NCI-H1694 (cell line): ENCODE measurements at regions not wholly inside any gene's neighbourhood (a gene's known extent, or its start where the extent isn't known, plus 50 kb on each side); places are given as distances from the start of the nearest gene placed in this dataset.
"Not testable (repeated sequence)": the region's sequence is repeated elsewhere in the genome, so short reads cannot be mapped to it uniquely, and the experiment has no call there.

Source experiments
- DNase-seq: peaks from one replicate; lab custom pipeline; 2025; lab: John Stamatoyannopoulos, UW

DNA sequence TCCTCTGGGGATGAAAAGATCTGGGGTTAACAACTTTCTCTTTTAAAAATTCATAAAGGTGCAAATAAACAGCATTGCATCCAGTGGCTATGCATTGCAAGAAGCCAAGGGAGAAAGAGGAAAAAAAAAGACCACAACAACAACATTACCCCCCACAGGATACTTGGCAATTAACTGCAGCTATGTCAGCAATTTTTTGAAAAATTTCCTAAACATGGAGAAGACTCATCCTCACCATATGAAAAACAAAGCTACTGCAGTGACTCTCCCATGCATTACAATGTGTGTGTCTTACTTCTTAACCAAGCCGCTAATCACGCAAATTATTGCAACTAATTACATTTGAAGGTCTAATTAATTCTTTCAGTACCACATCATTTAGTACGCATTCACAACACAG is 309.8 kb upstream of the ZNF507 start:
- no peak for DNase-seq

DNA sequence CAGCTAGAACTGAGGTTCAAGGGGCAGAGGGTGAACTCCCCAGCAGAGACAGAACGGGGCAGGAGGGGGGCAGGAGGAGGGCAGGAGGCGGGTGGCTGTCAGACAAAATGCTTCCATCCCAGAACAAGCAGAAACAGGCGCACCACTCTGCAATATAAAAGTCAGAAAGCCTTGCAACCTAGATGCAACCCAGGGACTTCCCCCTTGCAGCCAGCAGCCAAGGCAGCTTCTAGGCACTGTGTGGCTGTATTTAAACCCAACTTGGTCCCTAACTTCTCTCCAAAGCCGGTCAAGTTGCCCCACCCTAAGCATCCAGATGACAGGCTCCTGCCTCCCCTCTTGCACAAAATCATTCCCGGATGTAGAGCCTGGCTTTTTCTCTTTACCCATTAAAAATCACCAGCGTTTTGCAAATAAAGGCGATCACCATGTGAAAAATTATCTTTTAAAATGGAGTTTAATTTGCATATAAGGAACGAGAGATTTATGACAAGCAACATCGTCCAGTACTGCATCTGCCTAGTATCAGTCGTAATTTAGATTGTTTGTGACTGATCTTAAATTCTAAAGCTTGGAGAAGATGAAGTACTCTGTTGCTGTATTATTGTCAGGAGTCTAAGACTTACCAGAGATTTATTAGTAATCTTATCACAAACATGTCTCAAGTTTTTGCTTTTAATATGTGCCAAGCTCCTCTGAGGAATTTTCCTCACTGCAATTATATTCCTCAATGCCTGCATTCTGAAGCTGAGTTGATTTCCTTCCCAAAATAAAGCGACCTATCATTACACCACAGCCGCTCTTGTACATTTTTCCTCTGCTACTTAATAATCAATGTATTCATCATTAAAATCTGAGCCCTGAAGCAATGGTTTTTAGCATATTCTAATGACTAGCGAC is 307.1 kb upstream of the ZNF507 start:
- DNase-seq = no peak

GRCh38 chr19:32038961-32039360 is 306.4 kb upstream of the ZNF507 start:
- DNase-seq = no peak

- no peak for DNase-seq
These were observed 306.0 kb upstream of the ZNF507 start for GRCh38 chr19:32039440-32039839.

DNA sequence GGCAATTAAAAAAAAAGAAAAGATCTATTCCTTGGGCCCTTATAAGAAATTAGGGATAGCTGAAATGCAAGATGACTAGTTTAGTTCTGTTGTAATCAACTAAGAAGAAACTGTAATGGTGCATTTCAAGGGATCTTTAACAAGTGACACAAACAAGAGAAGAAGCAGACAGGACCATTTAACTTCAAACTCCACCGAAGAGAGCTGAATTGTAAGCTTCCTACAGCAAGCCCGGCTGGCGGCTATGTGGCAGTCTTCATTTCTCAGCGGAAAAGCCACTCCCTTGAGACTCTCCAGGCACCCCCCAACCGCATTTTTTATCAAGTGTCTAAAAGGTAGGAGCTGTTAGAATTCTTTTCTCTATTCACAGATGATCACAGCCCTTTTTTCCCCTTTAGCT is 305.2 kb upstream of the ZNF507 start:
- no peak for DNase-seq

DNA sequence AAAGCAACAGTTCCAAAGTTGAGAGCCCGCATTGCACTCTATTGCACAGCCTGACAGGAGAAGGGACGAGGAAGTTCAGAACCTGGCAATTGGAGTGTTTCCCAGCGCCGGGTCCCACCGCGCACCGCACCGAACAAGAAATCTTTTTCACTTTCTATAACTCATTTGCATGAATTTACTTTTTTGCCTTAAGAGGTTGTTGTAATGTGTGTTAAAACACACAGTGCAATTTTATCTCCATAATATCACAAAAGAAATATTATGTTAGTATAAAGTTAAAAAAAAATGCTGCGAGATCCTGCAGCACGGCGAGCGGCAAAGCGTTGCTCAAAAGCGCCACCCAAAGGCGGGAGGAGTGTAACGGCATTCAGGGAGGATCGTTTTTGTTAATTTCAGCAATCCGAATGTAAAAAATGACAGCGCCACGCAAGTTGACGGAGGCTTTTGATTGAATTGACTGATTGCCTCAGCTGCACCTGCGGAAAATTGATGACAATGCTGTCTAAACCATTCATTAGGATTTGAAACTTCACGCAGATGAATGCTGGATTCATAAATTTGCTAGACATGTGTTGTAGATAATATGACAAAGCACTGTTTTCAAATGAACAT is 303.6 kb upstream of the ZNF507 start:
- DNase-seq = peak; percentile 20

DNA sequence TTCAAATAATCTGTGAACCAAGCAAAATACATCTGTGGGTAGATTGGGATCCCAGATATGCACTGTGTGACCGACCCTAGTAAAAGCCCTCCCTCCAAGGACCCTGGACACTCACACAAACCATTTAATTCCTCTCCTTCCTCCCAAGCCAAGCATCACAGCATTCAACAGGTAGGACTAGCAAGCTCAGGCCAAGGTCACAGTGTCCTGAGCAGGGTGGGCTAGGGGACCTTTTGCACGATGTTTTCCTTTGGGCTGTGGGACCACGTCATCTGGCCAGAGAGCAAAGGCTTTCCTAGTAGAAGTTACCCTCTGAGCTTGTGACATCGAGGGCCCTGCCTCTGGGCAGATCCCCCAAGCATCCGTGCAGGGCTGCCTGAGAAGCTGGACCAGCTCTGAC is 297.6 kb upstream of the ZNF507 start:
- DNase-seq = no peak

DNA sequence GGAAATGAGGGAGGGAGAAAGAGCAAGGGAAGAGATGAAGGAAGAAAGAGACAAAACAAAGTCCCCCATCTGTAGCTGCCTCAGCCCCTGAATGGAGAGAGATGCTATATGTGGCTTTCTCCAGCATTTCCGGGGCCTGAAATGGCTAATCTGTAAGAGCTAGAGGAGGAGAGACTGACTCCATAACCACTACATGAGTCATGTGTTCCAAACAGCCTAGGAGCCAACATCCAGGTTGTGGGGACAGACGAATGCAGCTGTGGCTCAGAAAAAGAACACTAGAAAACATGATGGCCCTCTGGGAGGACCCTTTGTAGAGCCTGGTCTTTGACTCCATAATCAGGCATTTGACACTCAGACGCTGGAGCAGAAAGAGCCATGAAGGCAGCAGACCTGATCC is 292.0 kb upstream of the ZNF507 start:
- no peak for DNase-seq

DNA sequence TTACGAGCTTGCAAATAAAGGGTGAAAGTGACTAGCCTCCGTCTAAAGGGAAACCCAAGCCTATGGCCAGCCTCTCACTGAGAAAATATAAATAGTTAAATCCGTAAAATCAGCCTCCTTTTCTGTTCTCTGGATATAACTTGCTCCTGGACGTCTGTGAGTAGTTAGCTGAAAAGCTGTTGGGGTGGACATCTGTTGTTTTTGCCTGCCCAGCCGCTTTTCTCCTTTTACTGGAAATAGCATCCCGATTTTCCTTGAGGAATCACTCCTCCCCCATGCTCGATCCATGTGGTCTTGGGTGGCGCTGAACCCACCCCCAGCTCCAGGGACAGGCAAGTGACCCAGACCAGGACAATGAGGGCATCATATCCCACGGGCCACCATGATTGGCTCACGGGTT is 291.5 kb upstream of the ZNF507 start:
- no peak for DNase-seq

DNA sequence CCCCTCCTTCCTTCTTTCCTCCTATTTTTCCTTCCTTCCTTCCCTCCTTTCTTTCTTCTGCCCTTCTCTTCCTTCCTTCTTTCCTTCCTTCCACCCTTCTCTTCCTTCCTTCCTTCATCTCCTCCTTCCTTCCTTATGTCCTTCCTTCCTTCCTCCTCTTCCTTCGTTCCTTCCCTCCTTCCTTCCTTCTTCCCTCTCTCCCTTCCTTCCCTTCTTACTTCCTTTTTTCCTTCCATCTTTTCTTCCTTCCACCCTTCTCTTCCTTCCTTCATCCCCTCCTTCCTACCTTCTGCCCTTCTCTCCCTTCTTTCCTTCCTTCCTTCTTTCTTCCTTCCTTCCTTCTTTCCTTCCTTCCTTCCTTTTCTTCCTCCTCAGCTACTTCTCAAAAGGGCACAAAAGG is 287.3 kb upstream of the ZNF507 start:
- DNase-seq = no peak

DNA sequence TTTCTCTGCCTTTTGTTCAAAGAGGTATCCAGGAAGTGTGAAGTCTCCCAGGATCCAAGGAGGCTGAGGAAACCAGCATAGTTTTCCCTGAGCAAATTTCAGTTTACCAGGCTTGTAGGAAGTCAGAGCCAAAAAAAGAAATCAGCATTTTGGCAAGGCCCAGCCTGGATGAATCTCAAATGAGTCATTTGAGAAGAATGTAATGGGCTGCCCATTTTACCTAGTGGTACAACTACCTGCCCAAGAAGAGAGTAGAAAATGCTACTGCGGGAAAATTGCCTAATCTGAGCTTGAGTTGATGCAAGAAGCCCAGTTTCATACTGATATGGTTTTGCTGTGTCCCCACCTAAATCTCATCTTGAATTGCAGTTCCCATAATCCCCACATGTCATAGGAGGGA is 284.1 kb upstream of the ZNF507 start:
- no peak for DNase-seq

- DNase-seq = no peak
These were observed 281.8 kb upstream of the ZNF507 start for GRCh38 chr19:32063601-32064000.

- no peak for DNase-seq
These were observed 279.4 kb upstream of the ZNF507 start for GRCh38 chr19:32066056-32066455.

GRCh38 chr19:32067685-32068084 is 277.7 kb upstream of the ZNF507 start:
- DNase-seq = no peak

- DNase-seq = no peak
These were observed 276.6 kb upstream of the ZNF507 start for GRCh38 chr19:32068793-32069192.

- DNase-seq = no peak
These were observed 275.3 kb upstream of the ZNF507 start for GRCh38 chr19:32070101-32070500.

DNA sequence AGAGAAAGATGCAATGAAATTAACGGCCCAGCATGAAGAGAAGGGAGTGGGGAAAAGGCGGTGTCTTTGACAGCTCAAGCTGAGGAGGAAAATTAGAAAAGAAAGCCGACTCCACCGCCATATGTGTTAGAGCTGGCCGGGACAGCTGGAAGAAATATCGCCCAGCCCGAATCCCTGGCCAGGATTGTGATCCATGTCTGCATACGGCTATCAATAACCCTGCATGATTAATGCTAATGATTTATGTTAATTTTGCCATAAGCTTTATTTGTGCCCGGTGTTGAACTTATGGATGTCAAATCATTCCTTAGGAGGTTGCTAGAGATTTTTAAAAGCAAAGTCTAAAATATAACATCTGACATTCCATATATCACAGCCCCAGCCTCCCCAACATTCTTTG is 263.4 kb upstream of the ZNF507 start:
- DNase-seq = no peak

DNA sequence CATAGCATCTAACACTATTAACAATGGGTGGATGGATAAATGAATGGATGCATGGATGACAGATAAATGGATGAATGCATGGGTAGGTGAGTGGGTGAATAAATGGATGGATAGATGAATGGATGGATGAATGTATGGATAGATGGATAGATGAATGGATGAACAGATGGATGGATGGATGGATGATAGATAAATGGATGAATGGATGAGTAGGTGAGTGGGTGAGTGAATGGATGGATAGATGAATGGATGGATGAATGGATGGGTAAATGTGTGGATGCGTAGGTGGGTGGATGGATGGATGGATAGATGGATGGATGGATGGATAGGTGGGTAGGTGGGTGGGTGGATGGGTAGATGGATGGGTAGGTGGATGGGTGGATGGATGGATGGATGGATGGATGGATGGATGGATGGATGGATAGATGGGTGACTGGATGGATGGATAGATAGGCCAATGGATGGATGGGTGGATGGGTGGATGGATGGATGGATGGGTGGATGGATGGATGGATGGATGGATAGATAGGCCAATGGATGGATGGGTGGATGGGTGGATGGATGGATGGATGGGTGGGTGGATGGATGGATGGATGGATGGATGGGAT is 260.6 kb upstream of the ZNF507 start:
- not testable (repeated sequence) for DNase-seq

DNA sequence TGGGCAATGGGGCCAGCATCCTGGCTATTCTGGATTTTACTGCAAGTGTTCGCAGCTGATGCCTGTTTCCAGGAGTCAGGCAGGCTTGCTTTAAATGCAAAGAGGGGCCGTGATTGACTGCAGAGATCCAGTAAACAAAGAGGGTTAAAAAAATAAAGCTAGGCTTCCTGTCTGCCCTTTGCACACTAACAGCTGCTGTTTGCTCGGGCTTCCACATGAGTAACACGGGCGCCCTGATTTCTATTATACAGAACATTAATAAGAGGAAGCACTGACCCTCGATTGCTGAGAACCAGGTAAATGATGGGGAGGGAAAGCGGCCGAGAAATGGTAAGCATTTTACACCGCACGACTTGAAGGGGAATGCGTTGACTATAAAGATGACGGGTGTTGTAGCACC is 254.2 kb upstream of the ZNF507 start:
- no peak for DNase-seq

DNA sequence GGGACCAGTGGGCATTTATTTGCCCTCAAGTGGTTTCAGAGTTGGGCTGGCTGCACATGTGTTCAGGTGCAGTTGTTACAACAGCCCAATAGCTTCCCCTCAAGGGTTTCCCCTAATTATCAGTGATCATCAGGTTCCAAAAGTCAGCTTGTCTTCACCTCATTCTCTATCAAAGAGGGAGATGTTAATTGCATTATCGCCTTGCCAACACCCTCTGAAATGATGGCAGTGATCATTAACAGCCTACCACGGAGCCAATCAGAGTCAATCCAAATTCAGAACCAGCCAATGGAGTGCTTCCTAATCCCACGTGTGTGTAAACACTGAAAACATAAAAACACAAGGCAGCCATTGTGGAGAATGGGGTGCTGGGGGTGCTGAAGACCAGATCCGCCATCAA is 248.4 kb upstream of the ZNF507 start:
- no peak for DNase-seq

- no peak for DNase-seq
These were observed 247.8 kb upstream of the ZNF507 start for GRCh38 chr19:32097620-32098019.

GRCh38 chr19:32098968-32099367 is 246.4 kb upstream of the ZNF507 start:
- no peak for DNase-seq

DNA sequence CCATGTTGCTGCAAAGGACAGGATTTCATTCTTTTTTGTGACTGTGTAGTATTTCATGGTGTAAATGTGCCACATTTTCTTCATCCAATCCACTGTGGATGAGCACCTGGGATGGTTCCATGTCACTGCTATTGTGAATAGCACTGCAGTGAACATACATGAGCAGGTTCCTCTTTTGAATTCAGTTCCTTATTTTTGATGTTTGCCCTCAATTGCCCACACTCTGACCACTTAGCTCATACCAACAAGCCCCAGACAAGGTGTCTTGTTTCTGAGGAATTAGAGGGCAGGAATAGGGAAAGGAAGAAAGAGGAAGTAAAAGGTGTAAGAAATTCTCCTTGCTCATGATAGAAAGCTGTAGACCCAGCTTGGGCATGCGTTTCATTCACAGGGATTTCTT is 244.2 kb upstream of the ZNF507 start:
- no peak for DNase-seq
